IgD-negative memory B cell (primary cell): ENCODE measurements at regions not wholly inside any gene's neighbourhood (a gene's known extent, or its start where the extent isn't known, plus 50 kb on each side); places are given as distances from the start of the nearest gene placed in this dataset.

Source experiments
- H3K27ac Mint-ChIP-seq, 3 donors: one replicate each; pipeline ENCODE4 v1.8.0; 2020 to 2022; ENCODE audit warnings: mild to moderate bottlenecking in 3 of 3, mixed read lengths in 3 of 3, moderate library complexity in 1 of 3
- H3K27me3 Mint-ChIP-seq: one replicate; pipeline ENCODE4 v1.8.0; 2021; ENCODE audit warnings: mixed read lengths
- H3K36me3 Mint-ChIP-seq: one replicate; pipeline ENCODE4 v1.8.0; 2020; ENCODE audit warnings: mild to moderate bottlenecking, mixed read lengths
- H3K4me1 Mint-ChIP-seq, 3 donors: one replicate each; pipeline ENCODE4 v1.8.0; 2020 to 2022; ENCODE audit warnings: mixed read lengths in 3 of 3, mild to moderate bottlenecking in 1 of 3
- H3K4me3 Mint-ChIP-seq, 4 donors: one replicate each; pipeline ENCODE4 v1.8.0; 2020 to 2022; ENCODE audit warnings: mild to moderate bottlenecking in 4 of 4, mixed read lengths in 4 of 4, moderate library complexity in 3 of 4
- H3K9me3 Mint-ChIP-seq, 3 donors: one replicate each; pipeline ENCODE4 v1.8.0; 2020 to 2021; ENCODE audit warnings: mixed read lengths in 3 of 3, mild to moderate bottlenecking in 1 of 3

DNA sequence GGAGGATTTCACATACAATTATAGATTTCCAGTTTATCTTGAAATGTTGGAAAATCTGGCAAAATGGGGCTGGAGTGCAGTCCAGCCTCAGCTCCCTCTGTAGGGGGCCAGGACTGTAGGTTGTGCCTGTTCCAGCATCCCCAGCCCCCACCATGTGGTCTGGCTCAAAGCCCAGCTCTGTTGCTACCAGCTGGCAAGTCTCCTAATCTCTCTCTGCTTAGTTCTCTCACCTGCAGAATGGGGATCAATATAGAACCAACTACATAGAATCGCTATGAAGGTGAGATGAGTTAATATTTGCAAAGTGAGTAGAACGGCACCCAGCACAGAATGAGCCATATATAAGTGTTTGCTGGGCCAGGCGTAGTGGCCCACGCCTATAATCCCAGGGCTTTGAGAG, 50.0 kb upstream of the TARDBP start:
- H3K27ac Mint-ChIP-seq = peak overlapping the region in 1 of 3 donors; percentile 43
- H3K9me3 Mint-ChIP-seq = no peaks in the 10 kb centered on the region
- peaks cover 6 to 16% (median 14%) of the 10 kb centered on the region in 3 donors for H3K4me1 Mint-ChIP-seq
- peaks cover 18% of the 10 kb centered on the region for H3K27me3 Mint-ChIP-seq
- no peaks in the 10 kb centered on the region for H3K36me3 Mint-ChIP-seq
- no peak overlapping the region for H3K4me3 Mint-ChIP-seq
